Esophagus muscularis mucosa (tissue), 3 donors: ENCODE measurements at regions not wholly inside any gene's neighbourhood (a gene's known extent, or its start where the extent isn't known, plus 50 kb on each side); places are given as distances from the start of the nearest gene placed in this dataset.

Source experiments
- CTCF ChIP-seq, 3 experiments: fragments of 200-600 bp in 2 of 3; fragments of 450-650 bp in 1 of 3; sonication (generic) in 2 of 3; IDR thresholded peaks; one replicate each; pipeline ENCODE4 v1.5.1; 2017 to 2019; ENCODE audit warnings: antibody characterized with exemption in 3 of 3, mild to moderate bottlenecking in 2 of 3, moderate library complexity in 1 of 3
- POLR2A ChIP-seq: fragments of 450-650 bp; IDR thresholded peaks from one replicate; pipeline ENCODE4 v1.6.1; 2017; ENCODE audit warnings: antibody characterized with exemption, moderate library complexity, mild to moderate bottlenecking, low read depth
- POLR2AphosphoS5 ChIP-seq, 2 donors: sonication (generic); formaldehyde crosslinking; IDR thresholded peaks; one replicate each; pipeline ENCODE4 v1.6.1; 2017; ENCODE audit warnings: antibody characterized with exemption in 2 of 2

GRCh38 chr2:53511549-53511948 lies 256.1 kb upstream of the CHAC2 start:
- no peak for TF ChIP-seq CTCF (IDR thresholded peaks at IDR 0.05)
- TF ChIP-seq POLR2A = no peak
- TF ChIP-seq POLR2AphosphoS5 (IDR thresholded peaks at IDR 0.05) = no peak
